Adrenal gland (tissue), 9 donors: ENCODE measurements at regions not wholly inside any gene's neighbourhood (a gene's known extent, or its start where the extent isn't known, plus 50 kb on each side); places are given as distances from the start of the nearest gene placed in this dataset.

Experiments
- DNase-seq, 7 donors: peaks; one replicate each; pipeline ENCODE4 v3.0.0-alpha.2; 2019 to 2020
- H3K27ac ChIP-seq, 5 donors: fragments of 200-600 bp; sonication (generic) in 4 of 5; 1 replicate in 3 of 5; 2 replicates in 2 of 5; pipeline versions ENCODE4 v1.5.1 to v1.8.0; 2016 to 2020; ENCODE audit warnings: mild to moderate bottlenecking in 1 of 5
- H3K27me3 ChIP-seq: fragments of 200-600 bp; 2 replicates; pipeline ENCODE4 v1.8.0; 2021
- H3K36me3 ChIP-seq, 2 donors: fragments of 200-600 bp; replicated peaks in 1 of 2; 1 replicate in 1 of 2; 2 replicates in 1 of 2; pipeline versions ENCODE4 v1.5.1 to v1.8.0; 2018 to 2022
- H3K4me1 ChIP-seq, 2 donors: fragments of 200-600 bp; replicated peaks in 1 of 2; 1 replicate in 1 of 2; 2 replicates in 1 of 2; pipeline versions ENCODE4 v1.5.1 to v1.8.0; 2018 to 2021
- H3K4me3 ChIP-seq, 4 donors: fragments of 200-600 bp; sonication (generic) in 3 of 4; one replicate each; pipeline ENCODE4 v1.5.1; 2016 to 2018
- H3K9me3 ChIP-seq, 3 donors: fragments of 200-600 bp; sonication (generic) in 1 of 3; replicated peaks in 1 of 3; 1 replicate in 2 of 3; 2 replicates in 1 of 3; pipeline versions ENCODE4 v1.5.1 to v1.8.0; 2016 to 2021
- CTCF ChIP-seq, 6 experiments: fragments of 450-650 bp in 4 of 6; fragments of 200-600 bp in 2 of 6; sonication (generic) in 1 of 6; IDR thresholded peaks; 1 replicate in 5 of 6; 2 replicates in 1 of 6; pipeline versions ENCODE4 v1.5.1 to v1.8.0; 2016 to 2021; ENCODE audit warnings: antibody characterized with exemption in 6 of 6, mild to moderate bottlenecking in 2 of 6, moderate library complexity in 1 of 6
- POLR2A ChIP-seq, 2 donors: fragments of 450-650 bp; IDR thresholded peaks; one replicate each; pipeline ENCODE4 v1.6.1; 2017; ENCODE audit warnings: antibody characterized with exemption in 2 of 2, mild to moderate bottlenecking in 2 of 2, moderate library complexity in 1 of 2
- WGBS, 4 donors: extraction: QIAGEN DNeasy Blood & Tissue Kit in 2 of 4; methylation state at CpG; one replicate each; pipeline versions ENCODE4 v1.1.5 to v1.1.7; 2013 to 2017; 5-methylcytosine and 5-hydroxymethylcytosine counted together
- intact Hi-C, 2 donors: fragments of 100-400 bp; cut with DNase I; formaldehyde crosslinking; loops; one replicate each; pipeline versions ENCODE4 v1.14.1 to v1.15.0; 2022 to 2023
- donor health status: healthy with polysubstance abuse.
- donor health status: Bipolar disorder and iron deficiency.
- donor health status: DM: yes; HTN: yes; CAD: no.
- donor health status: DM: no; HTN: no; CAD: no.
- donor health status: DM: no; HTN: no; CAD: no.

- Histone ChIP-seq H3K9me3 (no peaks in the 10 kb centered on the region), H3K4me1 (no peaks in the 10 kb centered on the region), H3K27me3 (no peaks in the 10 kb centered on the region), H3K27ac (no peak overlapping the region), H3K4me3 (no peak overlapping the region), H3K36me3 (no peaks in the 10 kb centered on the region)
- 38 to 77% (median 57%) methylated on average over 1 of the region's 1 CpG for WGBS, 4 donors
- intact Hi-C loops = no loop called here
- DNase-seq = no peak
- no peak for TF ChIP-seq POLR2A (IDR thresholded peaks at IDR 0.05)
- no peak for TF ChIP-seq CTCF (IDR thresholded peaks at IDR 0.05)
Measured at GRCh38 chr1:209223791-209224190, 359.7 kb upstream of the CAMK1G start.

DNA sequence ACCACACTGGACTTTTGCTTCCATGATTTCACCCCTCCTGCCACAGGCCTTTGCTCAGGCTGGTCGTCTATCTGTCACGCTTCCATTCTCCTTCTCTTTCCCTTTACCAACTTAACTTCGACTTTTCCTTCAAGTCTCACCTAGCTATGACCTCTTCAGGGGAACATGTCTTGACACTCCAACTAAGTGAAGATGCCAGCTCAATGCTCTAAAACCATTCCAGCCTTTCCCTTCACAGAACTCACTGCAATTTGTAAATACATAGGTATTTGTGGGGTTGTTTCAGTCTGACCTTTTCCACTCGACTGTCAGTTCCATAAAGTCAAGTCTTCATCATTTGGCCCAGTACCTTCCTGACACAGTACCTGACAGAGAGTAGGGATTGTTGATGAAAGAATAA, 358.6 kb upstream of the CAMK1G start:
- TF ChIP-seq POLR2A (IDR thresholded peaks at IDR 0.05) (no peak), CTCF (IDR thresholded peaks at IDR 0.05) (no peak)
- H3K9me3 ChIP-seq = no peaks in the 10 kb centered on the region
- no peaks in the 10 kb centered on the region for H3K36me3 ChIP-seq
- WGBS, 4 donors = 76 to 79% (median 78%) methylated on average over 4 of the region's 4 CpGs
- H3K27ac ChIP-seq = no peak overlapping the region
- H3K27me3 ChIP-seq = no peaks in the 10 kb centered on the region
- intact Hi-C loops = no loop called here
- no peak for DNase-seq
- H3K4me1 ChIP-seq = no peaks in the 10 kb centered on the region
- no peak overlapping the region for H3K4me3 ChIP-seq

GRCh38 chr1:209227171-209227570, 356.3 kb upstream of the CAMK1G start:
- no peaks in the 10 kb centered on the region for H3K4me1 ChIP-seq
- no peak for DNase-seq
- intact Hi-C loops = no loop called here
- no peak overlapping the region for H3K4me3 ChIP-seq
- peaks cover 14% of the 10 kb centered on the region for H3K27me3 ChIP-seq
- TF ChIP-seq POLR2A (IDR thresholded peaks at IDR 0.05) = no peak
- no peak for TF ChIP-seq CTCF (IDR thresholded peaks at IDR 0.05)
- H3K9me3 ChIP-seq = peaks cover 0 to 3% (median 0%) of the 10 kb centered on the region in 3 donors
- 72 to 84% (median 77%) methylated on average over 6 of the region's 6 CpGs for WGBS, 4 donors
- H3K36me3 ChIP-seq = no peaks in the 10 kb centered on the region
- no peak overlapping the region for H3K27ac ChIP-seq

- Histone ChIP-seq H3K27ac (no peak overlapping the region), H3K4me1 (no peaks in the 10 kb centered on the region), H3K27me3 (peaks cover 15% of the 10 kb centered on the region), H3K9me3 (peaks cover 0 to 3% (median 0%) of the 10 kb centered on the region in 3 donors), H3K4me3 (no peak overlapping the region), H3K36me3 (no peaks in the 10 kb centered on the region)
- intact Hi-C loops = no loop called here
- no peak for DNase-seq
- WGBS, 4 donors = 75 to 85% (median 82%) methylated on average over 3 of the region's 3 CpGs
- no peak for TF ChIP-seq POLR2A (IDR thresholded peaks at IDR 0.05)
- TF ChIP-seq CTCF (IDR thresholded peaks at IDR 0.05) = no peak
Measured at GRCh38 chr1:209227941-209228340, 355.6 kb upstream of the CAMK1G start.
